AG04450 (cell line): ENCODE measurements at regions not wholly inside any gene's neighbourhood (a gene's known extent, or its start where the extent isn't known, plus 50 kb on each side); places are given as distances from the start of the nearest gene placed in this dataset.

Experiments used
- CTCF ChIA-PET: fragments of 300-600, 350-600 bp; formaldehyde crosslinking; extraction: SDS; loops from one replicate; lab custom pipeline; 2022; ENCODE audit warnings: antibody characterized with exemption, inconsistent platforms; lab: Charles Lee
- POLR2A ChIA-PET: fragments of 350-600 bp; formaldehyde crosslinking; extraction: SDS; loops from one replicate; lab custom pipeline; 2021; ENCODE audit warnings: antibody characterized with exemption, inconsistent platforms; lab: Yijun Ruan, JAX
- DNase-seq: peaks from one replicate; pipeline ENCODE4 v3.0.0-alpha.2; 2011; ENCODE audit warnings: low read depth, low spot score
- H3K27ac ChIP-seq: one replicate; pipeline ENCODE4 v1.5.1; 2012; ENCODE audit warnings: low read depth, low read length, control low read depth
- H3K27me3 ChIP-seq: one replicate; pipeline ENCODE4 v1.6.0; 2012; ENCODE audit warnings: low read length; ENCODE audit not compliant: control insufficient read depth, insufficient read depth
- H3K4me3 ChIP-seq: 2 replicates; pipeline ENCODE4 v1.5.1; 2011; ENCODE audit warnings: mild to moderate bottlenecking, low read depth, low read length, control low read depth
- H3K9me3 ChIP-seq: 2 replicates; pipeline ENCODE4 v1.5.1; 2012; ENCODE audit warnings: low read length; ENCODE audit not compliant: control insufficient read depth, insufficient read depth
- CTCF ChIP-seq: IDR thresholded peaks from 2 replicates; pipeline ENCODE4 v1.5.1; 2011; ENCODE audit warnings: low read depth, low read length, control low read depth, inconsistent platforms

GRCh38 chrX:36859231-36859630 lies 148.9 kb upstream of the FAM47C start:
- Histone ChIP-seq H3K4me3 (no peak overlapping the region), H3K9me3 (no peaks in the 10 kb centered on the region), H3K27me3 (no peaks in the 10 kb centered on the region), H3K27ac (no peak overlapping the region)
- no peak for DNase-seq
- ChIA-PET POLR2A (no interaction called here), CTCF (no interaction called here)
- no peak for TF ChIP-seq CTCF

- ChIA-PET POLR2A (no interaction called here), CTCF (no interaction called here)
- no peak overlapping the region for H3K27ac ChIP-seq
- no peaks in the 10 kb centered on the region for H3K27me3 ChIP-seq
- TF ChIP-seq CTCF: no peak
- no peaks in the 10 kb centered on the region for H3K9me3 ChIP-seq
- DNase-seq: no peak
- no peak overlapping the region for H3K4me3 ChIP-seq
Observed at GRCh38 chrX:36861601-36862000, 146.6 kb upstream of the FAM47C start.

- ChIA-PET POLR2A (no interaction called here), CTCF (no interaction called here)
- peak; percentile 51 for TF ChIP-seq CTCF
- H3K27me3 ChIP-seq: no peaks in the 10 kb centered on the region
- H3K9me3 ChIP-seq: no peaks in the 10 kb centered on the region
- H3K4me3 ChIP-seq: no peak overlapping the region
- no peak for DNase-seq
- H3K27ac ChIP-seq: no peak overlapping the region
Observed at GRCh38 chrX:36867143-36867542, 141.0 kb upstream of the FAM47C start.

- DNase-seq: no peak
- no peaks in the 10 kb centered on the region for H3K9me3 ChIP-seq
- no peaks in the 10 kb centered on the region for H3K27me3 ChIP-seq
- TF ChIP-seq CTCF: no peak
- POLR2A ChIA-PET: no interaction called here
- CTCF ChIA-PET: no interaction called here
- H3K27ac ChIP-seq: no peak overlapping the region
- H3K4me3 ChIP-seq: no peak overlapping the region
Observed at GRCh38 chrX:36868592-36868991, 139.6 kb upstream of the FAM47C start.

- ChIA-PET CTCF (no interaction called here), POLR2A (no interaction called here)
Observed at GRCh38 chrX:36869457-36869856, 138.7 kb upstream of the FAM47C start.

More at GRCh38 chrX:36869457-36869856, 138.7 kb upstream of the FAM47C start:
- no peak overlapping the region for H3K4me3 ChIP-seq
- TF ChIP-seq CTCF: no peak
- no peak for DNase-seq
- H3K9me3 ChIP-seq: no peaks in the 10 kb centered on the region
- H3K27ac ChIP-seq: no peak overlapping the region
- H3K27me3 ChIP-seq: no peaks in the 10 kb centered on the region
